OCI-LY1 (cell line): ENCODE measurements at regions not wholly inside any gene's neighbourhood (a gene's known extent, or its start where the extent isn't known, plus 50 kb on each side); places are given as distances from the start of the nearest gene placed in this dataset.

Source experiments
- H2AFZ ChIP-seq: fragments of 200-600 bp; sonication (generic), shearing (Covaris generic); 2 replicates; pipeline ENCODE4 v1.6.0; 2014; ENCODE audit warnings: antibody characterized with exemption, mild to moderate bottlenecking, low read length
- H3F3A ChIP-seq: fragments of 200-600 bp; sonication (generic), shearing (Covaris generic); 2 replicates; pipeline ENCODE4 v1.6.0; 2014; ENCODE audit warnings: mild to moderate bottlenecking, antibody characterized with exemption, low read length, moderate library complexity; ENCODE audit not compliant: insufficient read depth
- H3K27ac ChIP-seq: fragments of 200-600 bp; sonication (generic); 2 replicates; pipeline ENCODE4 v1.5.1; 2014; ENCODE audit warnings: low read length, mixed run types, mild to moderate bottlenecking, low read depth; ENCODE audit not compliant: poor library complexity, severe bottlenecking
- H3K27me3 ChIP-seq: fragments of 200-600 bp; sonication (generic); 2 replicates; pipeline ENCODE4 v1.6.0; 2014; ENCODE audit warnings: antibody characterized with exemption, mild to moderate bottlenecking, low read length, moderate library complexity; ENCODE audit not compliant: insufficient read depth
- H3K36me3 ChIP-seq: fragments of 200-600 bp; sonication (generic); 2 replicates; pipeline ENCODE4 v1.6.1; 2014; ENCODE audit warnings: mild to moderate bottlenecking, antibody characterized with exemption, low read length, moderate library complexity, mixed read lengths; ENCODE audit not compliant: insufficient read depth
- H3K4me1 ChIP-seq: fragments of 200-600 bp; sonication (generic); 2 replicates; pipeline ENCODE4 v1.5.1; 2014; ENCODE audit warnings: mild to moderate bottlenecking, low read length, moderate library complexity; ENCODE audit not compliant: insufficient read depth, severe bottlenecking
- H3K4me2 ChIP-seq: fragments of 200-600 bp; sonication (generic), shearing (Covaris generic); 2 replicates; pipeline ENCODE4 v1.6.1; 2014; ENCODE audit warnings: low read length
- H3K4me3 ChIP-seq: fragments of 200-600 bp; sonication (generic); 2 replicates; pipeline ENCODE4 v1.5.1; 2014; ENCODE audit warnings: low read length, low read depth, mild to moderate bottlenecking, mixed read lengths; ENCODE audit not compliant: poor library complexity, severe bottlenecking
- H3K79me2 ChIP-seq: fragments of 200-600 bp; shearing (Covaris generic); 2 replicates; pipeline ENCODE4 v1.6.1; 2016; ENCODE audit warnings: mixed run types, low read length, mixed read lengths; ENCODE audit not compliant: insufficient read depth
- H3K9ac ChIP-seq: fragments of 200-600 bp; sonication (generic), shearing (Covaris generic); 2 replicates; pipeline ENCODE4 v1.6.1; 2014; ENCODE audit warnings: mild to moderate bottlenecking, low read length, mixed read lengths
- H3K9me2 ChIP-seq: fragments of 200-600 bp; sonication (generic), shearing (Covaris generic); 2 replicates; pipeline ENCODE4 v1.6.1; 2014; ENCODE audit warnings: low read depth, mild to moderate bottlenecking, low read length, mixed read lengths
- H3K9me3 ChIP-seq: fragments of 200-600 bp; shearing (Covaris generic); 2 replicates; pipeline ENCODE4 v1.6.1; 2014; ENCODE audit warnings: low read length, mixed read lengths
- H4K20me1 ChIP-seq: fragments of 200-600 bp; sonication (generic), shearing (Covaris generic); 2 replicates; pipeline ENCODE4 v1.6.0; 2016; ENCODE audit warnings: mild to moderate bottlenecking, low read length; ENCODE audit not compliant: insufficient read depth
- EZH2 ChIP-seq: fragments of 200-600 bp; sonication (generic), shearing (Covaris generic); IDR thresholded peaks from 2 replicates; pipeline ENCODE4 v1.8.0; 2017; ENCODE audit warnings: borderline replicate concordance, mixed run types, mild to moderate bottlenecking, antibody characterized with exemption, low read length, moderate library complexity, mixed read lengths
- TF ChIP-seq, protein P1 (sequence below): fragments of 200-600 bp; sonication (generic), shearing (Covaris generic); IDR thresholded peaks from 2 replicates; pipeline ENCODE4 v1.5.1; 2017; ENCODE audit warnings: mild to moderate bottlenecking, antibody characterized with exemption, low read length, moderate library complexity, mixed read lengths

GRCh38 chr18:78543201-78543725 lies 436.4 kb upstream of the SALL3 start:
- TF ChIP-seq, protein P1, sequence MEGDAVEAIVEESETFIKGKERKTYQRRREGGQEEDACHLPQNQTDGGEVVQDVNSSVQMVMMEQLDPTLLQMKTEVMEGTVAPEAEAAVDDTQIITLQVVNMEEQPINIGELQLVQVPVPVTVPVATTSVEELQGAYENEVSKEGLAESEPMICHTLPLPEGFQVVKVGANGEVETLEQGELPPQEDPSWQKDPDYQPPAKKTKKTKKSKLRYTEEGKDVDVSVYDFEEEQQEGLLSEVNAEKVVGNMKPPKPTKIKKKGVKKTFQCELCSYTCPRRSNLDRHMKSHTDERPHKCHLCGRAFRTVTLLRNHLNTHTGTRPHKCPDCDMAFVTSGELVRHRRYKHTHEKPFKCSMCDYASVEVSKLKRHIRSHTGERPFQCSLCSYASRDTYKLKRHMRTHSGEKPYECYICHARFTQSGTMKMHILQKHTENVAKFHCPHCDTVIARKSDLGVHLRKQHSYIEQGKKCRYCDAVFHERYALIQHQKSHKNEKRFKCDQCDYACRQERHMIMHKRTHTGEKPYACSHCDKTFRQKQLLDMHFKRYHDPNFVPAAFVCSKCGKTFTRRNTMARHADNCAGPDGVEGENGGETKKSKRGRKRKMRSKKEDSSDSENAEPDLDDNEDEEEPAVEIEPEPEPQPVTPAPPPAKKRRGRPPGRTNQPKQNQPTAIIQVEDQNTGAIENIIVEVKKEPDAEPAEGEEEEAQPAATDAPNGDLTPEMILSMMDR, result no peak
- TF ChIP-seq EZH2, result no peak
- Histone ChIP-seq H3K4me2 (no peak overlapping the region), H3F3A (no peaks in the 10 kb centered on the region), H4K20me1 (no peaks in the 10 kb centered on the region), H3K4me1 (no peaks in the 10 kb centered on the region), H3K36me3 (no peaks in the 10 kb centered on the region), H3K9me3 (no peaks in the 10 kb centered on the region), H3K4me3 (no peak overlapping the region), H3K27ac (no peak overlapping the region), H2AFZ (no peak overlapping the region), H3K79me2 (no peaks in the 10 kb centered on the region), H3K9ac (no peak overlapping the region), H3K27me3 (no peaks in the 10 kb centered on the region), H3K9me2 (no peaks in the 10 kb centered on the region)

GRCh38 chr18:78546281-78546680 lies 433.3 kb upstream of the SALL3 start:
- H3K36me3 ChIP-seq, result no peaks in the 10 kb centered on the region
- H3K27ac ChIP-seq, result no peak overlapping the region
- no peaks in the 10 kb centered on the region for H3K9me3 ChIP-seq
- no peak overlapping the region for H2AFZ ChIP-seq
- no peak overlapping the region for H3K4me3 ChIP-seq
- no peaks in the 10 kb centered on the region for H3K4me1 ChIP-seq
- H4K20me1 ChIP-seq, result no peaks in the 10 kb centered on the region
- H3F3A ChIP-seq, result no peaks in the 10 kb centered on the region
- no peak overlapping the region for H3K9ac ChIP-seq
- TF ChIP-seq EZH2, result no peak
- TF ChIP-seq, protein P1, result no peak
- H3K27me3 ChIP-seq, result no peaks in the 10 kb centered on the region
- no peaks in the 10 kb centered on the region for H3K79me2 ChIP-seq
- H3K9me2 ChIP-seq, result no peaks in the 10 kb centered on the region
- no peak overlapping the region for H3K4me2 ChIP-seq

DNA sequence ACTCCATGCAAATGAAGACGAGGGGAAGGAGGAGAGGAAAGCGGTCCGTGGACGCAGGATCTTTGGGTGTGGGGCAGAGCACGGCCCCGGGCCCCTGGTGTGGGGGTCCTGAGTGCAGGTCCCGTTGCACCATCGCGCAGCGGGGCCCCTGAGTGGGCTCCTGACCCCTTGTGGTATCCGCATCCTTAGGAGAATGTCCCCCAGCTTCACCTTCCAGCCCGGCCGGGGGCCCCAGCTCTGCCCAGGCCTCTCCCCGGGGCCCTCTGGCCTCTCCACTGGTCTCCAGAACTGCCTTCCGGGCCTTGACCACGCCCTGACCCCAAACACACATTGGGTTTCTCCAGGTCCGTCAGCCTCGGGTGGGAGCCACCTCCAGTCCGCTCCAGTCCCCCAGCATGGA lies 431.8 kb upstream of the SALL3 start:
- Histone ChIP-seq H4K20me1 (no peaks in the 10 kb centered on the region), H3K9ac (no peak overlapping the region), H3K4me3 (no peak overlapping the region), H3K9me2 (no peaks in the 10 kb centered on the region), H3K4me1 (no peaks in the 10 kb centered on the region), H3K36me3 (no peaks in the 10 kb centered on the region), H3F3A (no peaks in the 10 kb centered on the region), H3K27ac (no peak overlapping the region), H2AFZ (no peak overlapping the region), H3K79me2 (no peaks in the 10 kb centered on the region), H3K27me3 (no peaks in the 10 kb centered on the region), H3K9me3 (no peaks in the 10 kb centered on the region), H3K4me2 (no peak overlapping the region)
- TF ChIP-seq, protein P1, result no peak
- no peak for TF ChIP-seq EZH2
